Sigmoid colon (tissue), 4 donors: ENCODE measurements at regions not wholly inside any gene's neighbourhood (a gene's known extent, or its start where the extent isn't known, plus 50 kb on each side); places are given as distances from the start of the nearest gene placed in this dataset.

Experiments used
- POLR2AphosphoS5 ChIP-seq, 4 donors: sonication (generic); formaldehyde crosslinking; IDR thresholded peaks; one replicate each; pipeline ENCODE4 v1.6.1; 2017; ENCODE audit warnings: antibody characterized with exemption in 4 of 4
- TF ChIP-seq, protein P1 (sequence below), 4 experiments: fragments of 450-650 bp in 3 of 4; fragments of 200-600 bp in 1 of 4; IDR thresholded peaks; one replicate each; pipeline ENCODE4 v1.5.1; 2016 to 2019; ENCODE audit warnings: antibody characterized with exemption in 4 of 4, mild to moderate bottlenecking in 3 of 4, moderate library complexity in 2 of 4

DNA sequence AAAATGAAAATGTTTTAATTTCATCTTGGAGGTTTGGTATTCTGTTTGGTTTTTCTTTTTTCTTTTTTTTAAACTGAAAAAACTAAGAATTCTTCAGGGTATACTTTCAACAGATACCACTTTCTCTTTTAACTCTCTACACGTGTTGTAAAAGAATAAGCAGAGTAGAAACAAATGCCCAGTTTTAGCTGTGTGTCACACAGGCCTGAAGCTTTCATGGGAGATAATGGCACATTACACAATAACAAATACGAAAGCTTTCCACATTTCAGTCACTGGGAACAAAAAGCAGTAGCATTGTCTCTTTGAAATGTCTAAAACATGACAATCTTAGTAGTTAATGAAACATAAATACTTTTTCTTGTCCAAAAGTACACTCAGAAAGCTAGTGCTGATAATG, 818.5 kb downstream of the TBL1XR1 start:
- TF ChIP-seq, protein P1, sequence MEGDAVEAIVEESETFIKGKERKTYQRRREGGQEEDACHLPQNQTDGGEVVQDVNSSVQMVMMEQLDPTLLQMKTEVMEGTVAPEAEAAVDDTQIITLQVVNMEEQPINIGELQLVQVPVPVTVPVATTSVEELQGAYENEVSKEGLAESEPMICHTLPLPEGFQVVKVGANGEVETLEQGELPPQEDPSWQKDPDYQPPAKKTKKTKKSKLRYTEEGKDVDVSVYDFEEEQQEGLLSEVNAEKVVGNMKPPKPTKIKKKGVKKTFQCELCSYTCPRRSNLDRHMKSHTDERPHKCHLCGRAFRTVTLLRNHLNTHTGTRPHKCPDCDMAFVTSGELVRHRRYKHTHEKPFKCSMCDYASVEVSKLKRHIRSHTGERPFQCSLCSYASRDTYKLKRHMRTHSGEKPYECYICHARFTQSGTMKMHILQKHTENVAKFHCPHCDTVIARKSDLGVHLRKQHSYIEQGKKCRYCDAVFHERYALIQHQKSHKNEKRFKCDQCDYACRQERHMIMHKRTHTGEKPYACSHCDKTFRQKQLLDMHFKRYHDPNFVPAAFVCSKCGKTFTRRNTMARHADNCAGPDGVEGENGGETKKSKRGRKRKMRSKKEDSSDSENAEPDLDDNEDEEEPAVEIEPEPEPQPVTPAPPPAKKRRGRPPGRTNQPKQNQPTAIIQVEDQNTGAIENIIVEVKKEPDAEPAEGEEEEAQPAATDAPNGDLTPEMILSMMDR (IDR thresholded peaks at IDR 0.05), result no peak
- no peak for TF ChIP-seq POLR2AphosphoS5 (IDR thresholded peaks at IDR 0.05)
